Body of pancreas (tissue), 4 donors: ENCODE measurements at regions not wholly inside any gene's neighbourhood (a gene's known extent, or its start where the extent isn't known, plus 50 kb on each side); places are given as distances from the start of the nearest gene placed in this dataset.

Source experiments
- ATAC-seq: fragments of 150-250 bp; one replicate; pipeline ENCODE4 v1.9.1; 2016
- DNase-seq, 4 donors: peaks; one replicate each; pipeline ENCODE4 v3.0.0-alpha.2; 2019
- H3K27ac ChIP-seq, 4 donors: fragments of 200-600 bp; sonication (generic); 1 replicate in 3 of 4; 2 replicates in 1 of 4; pipeline versions ENCODE4 v1.5.1 to v1.6.1; 2016 to 2019; ENCODE audit warnings: mild to moderate bottlenecking in 1 of 4, mixed read lengths in 1 of 4, moderate library complexity in 1 of 4
- H3K27me3 ChIP-seq, 2 donors: fragments of 200-600 bp; sonication (generic); one replicate each; pipeline ENCODE4 v1.6.0; 2016; ENCODE audit warnings: mild to moderate bottlenecking in 1 of 2
- H3K36me3 ChIP-seq, 2 donors: fragments of 200-600 bp; sonication (generic); replicated peaks in 1 of 2; 2 replicates each; pipeline ENCODE4 v1.5.1; 2016; ENCODE audit warnings: low read depth in 2 of 2; ENCODE audit not compliant: insufficient read depth in 1 of 2
- H3K4me1 ChIP-seq: fragments of 200-600 bp; sonication (generic); one replicate; pipeline ENCODE4 v1.6.0; 2016
- H3K4me3 ChIP-seq, 2 donors: fragments of 200-600 bp; sonication (generic); 1 replicate in 1 of 2; 2 replicates in 1 of 2; pipeline ENCODE4 v1.5.1; 2016 to 2019
- H3K9me3 ChIP-seq, 3 donors: fragments of 200-600 bp; sonication (generic); 1 replicate in 2 of 3; 2 replicates in 1 of 3; pipeline ENCODE4 v1.5.1; 2016
- POLR2A ChIP-seq, 3 donors: fragments of 450-650 bp; IDR thresholded peaks; one replicate each; pipeline ENCODE4 v1.6.1; 2016; ENCODE audit warnings: antibody characterized with exemption in 3 of 3, mild to moderate bottlenecking in 2 of 3
- WGBS, 2 donors: methylation state at CpG; one replicate each; pipeline ENCODE4 v1.1.5; 2017; 5-methylcytosine and 5-hydroxymethylcytosine counted together
- intact Hi-C: fragments of 100-400 bp; cut with DNase I; formaldehyde crosslinking; loops from one replicate; pipeline ENCODE4 v1.15.1; 2023
- TF ChIP-seq, protein P1 (sequence below), 7 experiments: fragments of 450-650 bp in 4 of 7; fragments of 200-600 bp in 3 of 7; sonication (generic) in 3 of 7; IDR thresholded peaks; one replicate each; pipeline ENCODE4 v1.5.1; 2016 to 2019; ENCODE audit warnings: antibody characterized with exemption in 7 of 7

DNA sequence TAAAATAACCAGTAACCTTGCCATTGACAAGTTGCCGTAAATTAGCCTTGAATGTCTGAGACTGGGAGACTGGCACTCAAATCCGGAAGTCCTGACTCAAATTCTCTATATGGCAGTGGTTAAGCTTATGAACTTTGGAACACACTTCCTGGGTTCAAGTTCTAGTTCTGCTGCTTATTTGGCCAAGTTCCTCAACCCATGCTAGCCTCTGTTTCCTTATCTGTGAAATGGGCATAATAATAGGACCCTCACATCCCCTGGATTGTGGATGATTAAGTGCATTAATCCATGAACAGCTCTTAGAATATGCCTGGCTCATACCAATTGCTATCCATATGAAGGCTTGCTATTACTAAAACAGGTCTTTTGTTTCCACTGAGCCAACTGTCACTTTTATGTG is 311.5 kb downstream of the EDEM1 start:
- no peak for ATAC-seq

DNA sequence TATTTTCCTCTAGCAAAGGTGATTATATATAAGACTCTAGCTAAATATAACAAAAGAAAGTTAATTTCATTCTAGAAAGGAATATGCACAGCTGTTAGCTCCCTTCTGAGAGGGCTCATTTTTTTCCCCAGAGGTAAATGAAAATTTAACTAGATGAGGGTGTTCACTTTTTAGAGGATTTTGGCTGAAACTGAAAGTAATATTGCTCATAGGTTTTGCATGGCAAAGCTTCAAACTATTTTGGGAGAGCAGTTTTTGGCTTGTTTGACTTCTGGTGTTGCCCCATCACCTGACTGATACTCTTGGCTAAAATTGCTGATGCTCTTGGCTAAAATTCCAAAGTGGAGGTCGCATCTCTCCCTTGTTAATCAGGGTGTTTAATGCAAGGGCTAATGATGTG is 311.9 kb downstream of the EDEM1 start:
- no peak for DNase-seq
- no peaks in the 10 kb centered on the region for H3K36me3 ChIP-seq

More for the DNA sequence above, 311.5 kb downstream of the EDEM1 start:
- Histone ChIP-seq H3K36me3 (no peaks in the 10 kb centered on the region), H3K27ac (no peak overlapping the region), H3K9me3 (no peaks in the 10 kb centered on the region), H3K27me3 (no peaks in the 10 kb centered on the region), H3K4me3 (no peak overlapping the region), H3K4me1 (no peaks in the 10 kb centered on the region)
- intact Hi-C loops: no loop called here
- WGBS, 2 donors: 79 to 82% methylated on average over 2 of the region's 2 CpGs
- DNase-seq: no peak
- TF ChIP-seq, protein P1, sequence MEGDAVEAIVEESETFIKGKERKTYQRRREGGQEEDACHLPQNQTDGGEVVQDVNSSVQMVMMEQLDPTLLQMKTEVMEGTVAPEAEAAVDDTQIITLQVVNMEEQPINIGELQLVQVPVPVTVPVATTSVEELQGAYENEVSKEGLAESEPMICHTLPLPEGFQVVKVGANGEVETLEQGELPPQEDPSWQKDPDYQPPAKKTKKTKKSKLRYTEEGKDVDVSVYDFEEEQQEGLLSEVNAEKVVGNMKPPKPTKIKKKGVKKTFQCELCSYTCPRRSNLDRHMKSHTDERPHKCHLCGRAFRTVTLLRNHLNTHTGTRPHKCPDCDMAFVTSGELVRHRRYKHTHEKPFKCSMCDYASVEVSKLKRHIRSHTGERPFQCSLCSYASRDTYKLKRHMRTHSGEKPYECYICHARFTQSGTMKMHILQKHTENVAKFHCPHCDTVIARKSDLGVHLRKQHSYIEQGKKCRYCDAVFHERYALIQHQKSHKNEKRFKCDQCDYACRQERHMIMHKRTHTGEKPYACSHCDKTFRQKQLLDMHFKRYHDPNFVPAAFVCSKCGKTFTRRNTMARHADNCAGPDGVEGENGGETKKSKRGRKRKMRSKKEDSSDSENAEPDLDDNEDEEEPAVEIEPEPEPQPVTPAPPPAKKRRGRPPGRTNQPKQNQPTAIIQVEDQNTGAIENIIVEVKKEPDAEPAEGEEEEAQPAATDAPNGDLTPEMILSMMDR (IDR thresholded peaks at IDR 0.05): no peak
- no peak for TF ChIP-seq POLR2A (IDR thresholded peaks at IDR 0.05)

DNA sequence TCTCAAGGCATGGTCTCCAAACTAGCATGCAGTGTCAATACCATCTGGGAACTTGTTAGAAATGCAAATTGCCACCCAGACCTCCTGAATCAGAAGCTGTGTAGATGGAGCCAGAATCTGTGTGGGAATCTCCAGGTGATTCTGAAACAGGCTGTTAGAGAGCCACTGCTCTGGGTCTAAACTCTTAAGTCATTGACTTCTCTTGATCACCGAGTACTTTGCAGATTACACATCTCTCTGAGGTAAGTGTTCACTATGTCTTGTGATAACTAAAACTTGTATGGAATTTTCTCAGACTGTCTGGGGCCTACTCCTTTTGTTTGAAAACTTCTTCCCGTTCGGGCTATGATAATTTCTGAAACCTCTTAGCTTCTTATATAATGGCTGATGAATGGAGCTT is 315.6 kb downstream of the EDEM1 start:
- no peak for ATAC-seq
- Histone ChIP-seq H3K36me3 (no peaks in the 10 kb centered on the region), H3K4me1 (no peaks in the 10 kb centered on the region), H3K27ac (no peak overlapping the region), H3K27me3 (no peaks in the 10 kb centered on the region), H3K9me3 (no peaks in the 10 kb centered on the region), H3K4me3 (no peak overlapping the region)
- WGBS, 2 donors: 81 to 83% methylated on average over 3 of the region's 3 CpGs
- intact Hi-C loops: no loop called here
- TF ChIP-seq, protein P1 (IDR thresholded peaks at IDR 0.05): no peak
- no peak for TF ChIP-seq POLR2A (IDR thresholded peaks at IDR 0.05)
- no peak for DNase-seq

More for the DNA sequence above, 311.9 kb downstream of the EDEM1 start:
- Histone ChIP-seq H3K9me3 (no peaks in the 10 kb centered on the region), H3K4me1 (no peaks in the 10 kb centered on the region), H3K27me3 (no peaks in the 10 kb centered on the region), H3K27ac (no peak overlapping the region), H3K4me3 (no peak overlapping the region)
- intact Hi-C loops: no loop called here
- TF ChIP-seq POLR2A (IDR thresholded peaks at IDR 0.05): no peak
- TF ChIP-seq, protein P1 (IDR thresholded peaks at IDR 0.05): no peak
- 56 to 73% methylated on average over 1 of the region's 1 CpG for WGBS, 2 donors
- no peak for ATAC-seq

DNA sequence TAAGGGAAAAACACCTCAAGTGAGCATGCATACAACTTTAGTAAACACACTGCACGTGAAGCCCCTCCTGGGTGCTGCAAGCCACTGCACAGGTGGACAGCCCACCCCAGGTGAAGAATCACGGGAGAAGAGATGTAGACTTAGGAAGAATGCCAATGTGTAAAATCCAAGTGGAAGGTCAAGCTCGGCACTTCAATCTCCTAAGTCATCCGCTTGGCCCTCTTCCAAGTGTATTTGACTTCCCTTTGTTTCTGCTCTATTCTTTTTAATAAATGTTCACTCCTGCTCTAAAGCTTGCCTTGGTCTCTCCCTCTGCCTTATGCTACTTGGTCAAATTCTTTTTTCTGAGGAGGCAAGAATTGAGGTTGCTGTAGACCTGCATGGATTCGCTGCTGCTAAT is 316.6 kb downstream of the EDEM1 start:
- 59 to 69% methylated on average over 5 of the region's 5 CpGs for WGBS, 2 donors
- TF ChIP-seq, protein P1 (IDR thresholded peaks at IDR 0.05): no peak
- TF ChIP-seq POLR2A (IDR thresholded peaks at IDR 0.05): no peak
- Histone ChIP-seq H3K27ac (no peak overlapping the region), H3K4me1 (no peaks in the 10 kb centered on the region), H3K27me3 (no peaks in the 10 kb centered on the region), H3K36me3 (no peaks in the 10 kb centered on the region), H3K4me3 (no peak overlapping the region), H3K9me3 (peaks cover 0 to 5% (median 0%) of the 10 kb centered on the region in 3 donors)
- no peak for ATAC-seq
- intact Hi-C loops: no loop called here
- DNase-seq: no peak

DNA sequence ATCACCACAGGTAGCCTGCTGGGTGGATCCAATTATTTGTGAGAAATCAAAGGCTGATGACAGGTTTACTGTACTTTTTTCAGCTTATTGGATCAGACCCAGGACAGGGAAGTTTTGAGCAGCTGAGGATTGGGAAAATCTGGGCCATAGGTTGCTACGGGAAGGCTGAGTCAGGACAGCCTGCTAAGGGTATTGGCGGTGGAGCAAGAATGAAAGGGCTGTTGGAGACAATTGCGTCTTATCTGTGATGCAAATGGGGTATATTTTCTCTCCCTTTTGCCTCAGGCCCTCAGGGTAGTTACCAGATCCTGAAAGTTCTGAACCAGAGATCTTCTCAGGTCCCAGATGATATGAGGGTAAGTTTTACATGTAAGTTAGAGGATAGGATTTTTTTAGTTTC is 317.7 kb downstream of the EDEM1 start:
- ATAC-seq: no peak

More for the DNA sequence above, 317.7 kb downstream of the EDEM1 start:
- H3K4me1 ChIP-seq: no peaks in the 10 kb centered on the region
- no peaks in the 10 kb centered on the region for H3K36me3 ChIP-seq
- DNase-seq: no peak
- TF ChIP-seq, protein P1 (IDR thresholded peaks at IDR 0.05): no peak
- no peak for TF ChIP-seq POLR2A (IDR thresholded peaks at IDR 0.05)
- H3K27me3 ChIP-seq: no peaks in the 10 kb centered on the region
- WGBS, 2 donors: 73 to 94% methylated on average over 3 of the region's 3 CpGs
- no peak overlapping the region for H3K4me3 ChIP-seq
- intact Hi-C loops: no loop called here
- H3K9me3 ChIP-seq: peaks cover 0 to 7% (median 0%) of the 10 kb centered on the region in 3 donors
- no peak overlapping the region for H3K27ac ChIP-seq
